IMR-90 (cell line): ENCODE measurements at regions not wholly inside any gene's neighbourhood (a gene's known extent, or its start where the extent isn't known, plus 50 kb on each side); places are given as distances from the start of the nearest gene placed in this dataset.

Source experiments
- ATAC-seq: fragments of 200-7000 bp; cut with Tn5 transposase; 2 replicates; pipeline ENCODE4 v1.9.1; 2020; ENCODE audit warnings: low read depth, mild to moderate bottlenecking, moderate library complexity
- BruUV-seq: library from RNA; stranded (reverse); fragments of 400-500 nt; replicated peaks from 2 replicates; lab custom pipeline; 2021; lab: Mats Ljungman, UMichigan
- CTCF ChIA-PET: fragments of 300-600 bp; formaldehyde crosslinking; extraction: SDS; loops from one replicate; lab custom pipeline; 2021; ENCODE audit warnings: antibody characterized with exemption; lab: Yijun Ruan, JAX
- POLR2A ChIA-PET: fragments of 300-600 bp; sonication (Branson Sonifier 250); formaldehyde crosslinking; loops from one replicate; lab custom pipeline; 2022; ENCODE audit warnings: antibody characterized with exemption; ENCODE audit not compliant: unreplicated experiment; lab: Charles Lee
- DNase-seq: peaks from one replicate; pipeline ENCODE4 v3.0.0; 2013
- H2AFZ ChIP-seq: replicated peaks from 2 replicates; pipeline ENCODE3; 2013; ENCODE audit warnings: low read length, mild to moderate bottlenecking; ENCODE audit not compliant: poor library complexity
- H2AK5ac ChIP-seq: 2 replicates; pipeline ENCODE4 v1.6.1; 2013; ENCODE audit warnings: low read depth, low read length, inconsistent platforms
- H2AK9ac ChIP-seq: replicated peaks from 2 replicates; pipeline ENCODE3; 2013; ENCODE audit warnings: mild to moderate bottlenecking, low read depth, low read length, moderate library complexity; ENCODE audit not compliant: poor library complexity
- H2BK120ac ChIP-seq: 2 replicates; pipeline ENCODE4 v1.6.1; 2013; ENCODE audit warnings: low read depth, low read length, inconsistent platforms
- H2BK15ac ChIP-seq: 3 replicates; pipeline ENCODE4 v1.6.1; 2013; ENCODE audit warnings: low read depth, low read length, inconsistent platforms
- H2BK20ac ChIP-seq: 2 replicates; pipeline ENCODE4 v1.6.1; 2013; ENCODE audit warnings: low read depth, mild to moderate bottlenecking, inconsistent platforms, low read length, moderate library complexity
- H2BK5ac ChIP-seq: 2 replicates; pipeline ENCODE4 v1.6.1; 2013; ENCODE audit warnings: mild to moderate bottlenecking, low read depth, low read length, inconsistent platforms; ENCODE audit not compliant: poor library complexity, severe bottlenecking
- H3K14ac ChIP-seq: replicated peaks from 2 replicates; pipeline ENCODE4 v1.6.1; 2013; ENCODE audit warnings: low read depth, low read length, inconsistent platforms
- H3K18ac ChIP-seq: 2 replicates; pipeline ENCODE4 v1.6.1; 2013; ENCODE audit warnings: low read depth, low read length, control low read depth
- H3K23ac ChIP-seq: 2 replicates; pipeline ENCODE4 v1.6.1; 2013; ENCODE audit warnings: low read depth, low read length, inconsistent platforms
- H3K27ac ChIP-seq: 2 replicates; pipeline ENCODE4 v1.5.1; 2013; ENCODE audit warnings: mild to moderate bottlenecking, control low read depth, low read length; ENCODE audit not compliant: insufficient read depth
- H3K27me3 ChIP-seq: 2 replicates; pipeline ENCODE4 v1.6.1; 2013; ENCODE audit warnings: low read length; ENCODE audit not compliant: control insufficient read depth, insufficient read depth
- H3K36me3 ChIP-seq: 2 replicates; pipeline ENCODE4 v1.6.1; 2013; ENCODE audit warnings: low read length, mixed read lengths; ENCODE audit not compliant: control insufficient read depth, insufficient read depth
- H3K4ac ChIP-seq: 2 replicates; pipeline ENCODE4 v1.6.1; 2013; ENCODE audit warnings: low read depth, low read length, inconsistent platforms
- H3K4me1 ChIP-seq: 2 replicates; pipeline ENCODE4 v1.6.1; 2013; ENCODE audit warnings: low read length, mixed read lengths; ENCODE audit not compliant: control insufficient read depth, insufficient read depth
- H3K4me2 ChIP-seq: 2 replicates; pipeline ENCODE4 v1.6.1; 2013; ENCODE audit warnings: low read depth, mild to moderate bottlenecking, control low read depth, low read length, moderate library complexity
- H3K4me3 ChIP-seq: 2 replicates; pipeline ENCODE4 v1.5.1; 2013; ENCODE audit warnings: low read depth, mild to moderate bottlenecking, control low read depth, low read length, moderate library complexity; ENCODE audit not compliant: insufficient read depth
- H3K56ac ChIP-seq: 2 replicates; pipeline ENCODE4 v1.6.1; 2013; ENCODE audit warnings: low read length, inconsistent platforms; ENCODE audit not compliant: insufficient read depth; ENCODE audit errors: extremely low read depth
- H3K79me1 ChIP-seq, 2 experiments: 2 replicates each; pipeline ENCODE4 v1.6.1; 2013; ENCODE audit warnings: low read length in 2 of 2, inconsistent platforms in 1 of 2, low read depth in 1 of 2
- H3K9ac ChIP-seq: 2 replicates; pipeline ENCODE4 v1.6.1; 2013; ENCODE audit warnings: low read depth, low read length, control low read depth
- H3K9me1 ChIP-seq: 2 replicates; pipeline ENCODE4 v1.6.1; 2013; ENCODE audit warnings: low read length, inconsistent platforms; ENCODE audit not compliant: insufficient read depth
- H3K9me3 ChIP-seq: 2 replicates; pipeline ENCODE4 v1.6.1; 2013; ENCODE audit warnings: low read length; ENCODE audit not compliant: control insufficient read depth, insufficient read depth
- H4K20me1 ChIP-seq: 2 replicates; pipeline ENCODE4 v1.6.1; 2013; ENCODE audit warnings: low read length, inconsistent platforms; ENCODE audit not compliant: insufficient read depth
- H4K5ac ChIP-seq: 2 replicates; pipeline ENCODE4 v1.6.1; 2013; ENCODE audit warnings: mild to moderate bottlenecking, low read depth, low read length, control low read depth
- H4K8ac ChIP-seq, 2 experiments: 2 replicates each; pipeline ENCODE4 v1.6.1; 2013; ENCODE audit warnings: low read depth in 2 of 2, low read length in 2 of 2, control low read depth in 1 of 2, inconsistent platforms in 1 of 2
- H4K91ac ChIP-seq: 2 replicates; pipeline ENCODE4 v1.6.1; 2013; ENCODE audit warnings: low read depth, low read length, inconsistent platforms; ENCODE audit not compliant: insufficient read depth
- BHLHE40 ChIP-seq: fragments of 150-350 bp; IDR thresholded peaks from 2 replicates; pipeline ENCODE4 v1.6.1; 2016; ENCODE audit warnings: mild to moderate bottlenecking, low read depth, low read length
- CEBPB ChIP-seq: IDR thresholded peaks from 2 replicates; pipeline ENCODE4 v1.6.1; 2012; ENCODE audit warnings: low read depth, low read length, improper control_type of control experiment
- CHD1 ChIP-seq: IDR thresholded peaks from 2 replicates; pipeline ENCODE4 v1.6.1; 2012; ENCODE audit warnings: low read depth, low read length, improper control_type of control experiment
- CTCF ChIP-seq: conservative IDR thresholded peaks from 2 replicates; pipeline ENCODE4 v1.5.1; 2012; ENCODE audit warnings: mild to moderate bottlenecking, low read depth, low read length, improper control_type of control experiment
- FOS ChIP-seq: fragments of 150-350 bp; IDR thresholded peaks from 2 replicates; pipeline ENCODE4 v1.6.1; 2016; ENCODE audit warnings: low read depth, low read length
- MAFK ChIP-seq: IDR thresholded peaks from 2 replicates; pipeline ENCODE4 v1.6.1; 2012; ENCODE audit warnings: low read depth, low read length, improper control_type of control experiment
- MAZ ChIP-seq: IDR thresholded peaks from 2 replicates; pipeline ENCODE4 v1.6.1; 2012; ENCODE audit warnings: low read depth, mild to moderate bottlenecking, low read length, improper control_type of control experiment, moderate library complexity, borderline replicate concordance
- MXI1 ChIP-seq: IDR thresholded peaks from 2 replicates; pipeline ENCODE4 v1.6.1; 2012; ENCODE audit warnings: low read depth, mild to moderate bottlenecking, low read length, moderate library complexity, borderline replicate concordance
- NFE2L2 ChIP-seq: fragments of 150-350 bp; IDR thresholded peaks from 2 replicates; pipeline ENCODE4 v1.6.1; 2016; ENCODE audit warnings: low read depth, mild to moderate bottlenecking, low read length
- POLR2A ChIP-seq: IDR thresholded peaks from 2 replicates; pipeline ENCODE4 v1.6.1; 2012; ENCODE audit warnings: mild to moderate bottlenecking, low read depth, low read length
- RAD21 ChIP-seq: IDR thresholded peaks from 2 replicates; pipeline ENCODE4 v1.6.1; 2012; ENCODE audit warnings: low read length, improper control_type of control experiment
- RCOR1 ChIP-seq: IDR thresholded peaks from 2 replicates; pipeline ENCODE4 v1.6.1; 2012; ENCODE audit warnings: mild to moderate bottlenecking, low read length, improper control_type of control experiment; ENCODE audit not compliant: insufficient replicate concordance
- RFX5 ChIP-seq: IDR thresholded peaks from 2 replicates; pipeline ENCODE4 v1.8.0; 2012; ENCODE audit warnings: low read depth, mild to moderate bottlenecking, low read length, moderate library complexity
- SMC3 ChIP-seq: fragments of 150-350 bp; IDR thresholded peaks from 2 replicates; pipeline ENCODE4 v1.6.1; 2016; ENCODE audit warnings: low read depth, mild to moderate bottlenecking, antibody characterized with exemption, low read length, moderate library complexity
- WGBS, 2 experiments: methylation state at CpG; one replicate each; pipeline versions ENCODE4 v1.1.5 to v1.1.7; 2013; ENCODE audit warnings: missing lambda C conversion rate in 2 of 2; ENCODE audit not compliant: insufficient read length in 1 of 2; ENCODE audit errors: extremely low coverage in 2 of 2; 5-methylcytosine and 5-hydroxymethylcytosine counted together
- dilution Hi-C: fragments of 300-500 bp; cut with HindIII; formaldehyde crosslinking; loops from one replicate; pipeline ENCODE4 v1.14.3; 2018; ENCODE audit warnings: low sequenced_read_pairs; ENCODE audit not compliant: unreplicated experiment
- in situ Hi-C: fragments of 300-500 bp; cut with MboI; formaldehyde crosslinking; loops from 3 replicates; pipeline ENCODE4 v1.14.3; 2019; ENCODE audit warnings: low sequenced_read_pairs, inconsistent platforms, mixed read lengths
- intact Hi-C: fragments of 100-400 bp; cut with micrococcal nuclease; formaldehyde crosslinking; loops from 2 replicates; pipeline ENCODE4 v1.10.0; 2022
- TF ChIP-seq, protein P1 (sequence below): fragments of 150-350 bp; IDR thresholded peaks from 2 replicates; pipeline ENCODE4 v1.6.1; 2016; ENCODE audit warnings: low read depth, mild to moderate bottlenecking, low read length, moderate library complexity, borderline replicate concordance
- TF ChIP-seq, protein P2 (sequence below): fragments of 150-350 bp; IDR thresholded peaks from 2 replicates; pipeline ENCODE4 v1.6.1; 2017; ENCODE audit warnings: mild to moderate bottlenecking, antibody characterized with exemption, low read length, low read depth

- Histone ChIP-seq H3K18ac (no peak overlapping the region), H3K4me2 (no peak overlapping the region), H3K4me1 (no peaks in the 10 kb centered on the region), H3K9ac (no peak overlapping the region), H4K8ac (no peak overlapping the region), H3K9me3 (no peaks in the 10 kb centered on the region), H3K79me1 (no peaks in the 10 kb centered on the region), H4K5ac (no peak overlapping the region), H3K4ac (no peak overlapping the region), H3K23ac (no peak overlapping the region), H2BK5ac (no peak overlapping the region), H2AK5ac (no peak overlapping the region), H3K36me3 (no peaks in the 10 kb centered on the region), H4K20me1 (no peaks in the 10 kb centered on the region), H4K91ac (no peak overlapping the region), H3K4me3 (no peak overlapping the region), H3K27me3 (no peaks in the 10 kb centered on the region), H3K56ac (no peak overlapping the region), H2BK120ac (no peak overlapping the region), H3K9me1 (no peaks in the 10 kb centered on the region), H2BK20ac (no peak overlapping the region), H2BK15ac (no peak overlapping the region), H3K27ac (no peak overlapping the region), H2AFZ (no peak overlapping the region), H2AK9ac (no peak overlapping the region), H3K14ac (no peak overlapping the region)
- BruUV-seq = no TSS peak
- in situ Hi-C loops (no loop called here), intact Hi-C loops (no loop called here), dilution Hi-C loops (no loop called here)
- TF ChIP-seq POLR2A = no peak
- TF ChIP-seq NFE2L2 = no peak
- TF ChIP-seq RFX5 = no peak
- TF ChIP-seq MAFK = no peak
- no peak for TF ChIP-seq CTCF
- no peak for TF ChIP-seq MXI1
- TF ChIP-seq CHD1 = no peak
- TF ChIP-seq RCOR1 = no peak
- TF ChIP-seq FOS = no peak
- TF ChIP-seq RAD21 = no peak
- TF ChIP-seq, protein P1, sequence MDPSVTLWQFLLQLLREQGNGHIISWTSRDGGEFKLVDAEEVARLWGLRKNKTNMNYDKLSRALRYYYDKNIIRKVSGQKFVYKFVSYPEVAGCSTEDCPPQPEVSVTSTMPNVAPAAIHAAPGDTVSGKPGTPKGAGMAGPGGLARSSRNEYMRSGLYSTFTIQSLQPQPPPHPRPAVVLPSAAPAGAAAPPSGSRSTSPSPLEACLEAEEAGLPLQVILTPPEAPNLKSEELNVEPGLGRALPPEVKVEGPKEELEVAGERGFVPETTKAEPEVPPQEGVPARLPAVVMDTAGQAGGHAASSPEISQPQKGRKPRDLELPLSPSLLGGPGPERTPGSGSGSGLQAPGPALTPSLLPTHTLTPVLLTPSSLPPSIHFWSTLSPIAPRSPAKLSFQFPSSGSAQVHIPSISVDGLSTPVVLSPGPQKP = no peak
- TF ChIP-seq SMC3 = no peak
- TF ChIP-seq MAZ = no peak
- TF ChIP-seq CEBPB = no peak
- no peak for TF ChIP-seq BHLHE40
- TF ChIP-seq, protein P2, sequence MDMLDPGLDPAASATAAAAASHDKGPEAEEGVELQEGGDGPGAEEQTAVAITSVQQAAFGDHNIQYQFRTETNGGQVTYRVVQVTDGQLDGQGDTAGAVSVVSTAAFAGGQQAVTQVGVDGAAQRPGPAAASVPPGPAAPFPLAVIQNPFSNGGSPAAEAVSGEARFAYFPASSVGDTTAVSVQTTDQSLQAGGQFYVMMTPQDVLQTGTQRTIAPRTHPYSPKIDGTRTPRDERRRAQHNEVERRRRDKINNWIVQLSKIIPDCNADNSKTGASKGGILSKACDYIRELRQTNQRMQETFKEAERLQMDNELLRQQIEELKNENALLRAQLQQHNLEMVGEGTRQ = no peak
- DNase-seq (no peak), ATAC-seq (no peak)
- CTCF ChIA-PET = no interaction called here
- POLR2A ChIA-PET = no interaction called here
- no CpG with 5 or more reads among the region's 1 CpG for WGBS, 2 experiments
These were observed 224.8 kb upstream of the RAG2 start for GRCh38 chr11:36822829-36823228.
